Parathyroid adenoma (tissue), 2 donors: ENCODE measurements at regions not wholly inside any gene's neighbourhood (a gene's known extent, or its start where the extent isn't known, plus 50 kb on each side); places are given as distances from the start of the nearest gene placed in this dataset.

Experiments used
- H2AFZ ChIP-seq: fragments of 300-600 bp; sonication (generic); one replicate; pipeline ENCODE4 v1.7.0; 2017; ENCODE audit warnings: antibody characterized with exemption, mild to moderate bottlenecking
- H3K27ac ChIP-seq: fragments of 300-600 bp; sonication (generic); one replicate; pipeline ENCODE4 v1.7.0; 2017
- H3K27me3 ChIP-seq: fragments of 300-600 bp; sonication (generic); one replicate; pipeline ENCODE4 v1.7.0; 2017; ENCODE audit warnings: low read length; ENCODE audit not compliant: control insufficient read depth, insufficient read depth
- H3K36me3 ChIP-seq: fragments of 300-600 bp; sonication (generic); one replicate; pipeline ENCODE4 v1.7.0; 2017; ENCODE audit warnings: low read length; ENCODE audit not compliant: control insufficient read depth, insufficient read depth
- H3K4me1 ChIP-seq: fragments of 300-600 bp; sonication (generic); one replicate; pipeline ENCODE4 v1.7.0; 2017; ENCODE audit warnings: control low read depth
- H3K4me2 ChIP-seq: fragments of 300-600 bp; sonication (generic); one replicate; pipeline ENCODE4 v1.7.0; 2017; ENCODE audit warnings: low read length
- H3K4me3 ChIP-seq: fragments of 300-600 bp; sonication (generic); one replicate; pipeline ENCODE4 v1.7.0; 2017; ENCODE audit warnings: low read depth, low read length
- H3K79me2 ChIP-seq: fragments of 300-600 bp; sonication (generic); one replicate; pipeline ENCODE4 v1.7.0; 2017; ENCODE audit warnings: control low read depth
- H3K9ac ChIP-seq: fragments of 300-600 bp; sonication (generic); one replicate; pipeline ENCODE4 v1.7.0; 2017; ENCODE audit warnings: mild to moderate bottlenecking
- H3K9me3 ChIP-seq: fragments of 300-600 bp; sonication (generic); one replicate; pipeline ENCODE4 v1.7.0; 2017; ENCODE audit warnings: low read length; ENCODE audit not compliant: control insufficient read depth
- TF ChIP-seq, protein P1 (sequence below): fragments of 300-600 bp; sonication (generic); IDR thresholded peaks from one replicate; pipeline ENCODE4 v1.7.0; 2017; ENCODE audit warnings: antibody characterized with exemption, mild to moderate bottlenecking
- donor health status: primary hyperparathyroidism.

DNA sequence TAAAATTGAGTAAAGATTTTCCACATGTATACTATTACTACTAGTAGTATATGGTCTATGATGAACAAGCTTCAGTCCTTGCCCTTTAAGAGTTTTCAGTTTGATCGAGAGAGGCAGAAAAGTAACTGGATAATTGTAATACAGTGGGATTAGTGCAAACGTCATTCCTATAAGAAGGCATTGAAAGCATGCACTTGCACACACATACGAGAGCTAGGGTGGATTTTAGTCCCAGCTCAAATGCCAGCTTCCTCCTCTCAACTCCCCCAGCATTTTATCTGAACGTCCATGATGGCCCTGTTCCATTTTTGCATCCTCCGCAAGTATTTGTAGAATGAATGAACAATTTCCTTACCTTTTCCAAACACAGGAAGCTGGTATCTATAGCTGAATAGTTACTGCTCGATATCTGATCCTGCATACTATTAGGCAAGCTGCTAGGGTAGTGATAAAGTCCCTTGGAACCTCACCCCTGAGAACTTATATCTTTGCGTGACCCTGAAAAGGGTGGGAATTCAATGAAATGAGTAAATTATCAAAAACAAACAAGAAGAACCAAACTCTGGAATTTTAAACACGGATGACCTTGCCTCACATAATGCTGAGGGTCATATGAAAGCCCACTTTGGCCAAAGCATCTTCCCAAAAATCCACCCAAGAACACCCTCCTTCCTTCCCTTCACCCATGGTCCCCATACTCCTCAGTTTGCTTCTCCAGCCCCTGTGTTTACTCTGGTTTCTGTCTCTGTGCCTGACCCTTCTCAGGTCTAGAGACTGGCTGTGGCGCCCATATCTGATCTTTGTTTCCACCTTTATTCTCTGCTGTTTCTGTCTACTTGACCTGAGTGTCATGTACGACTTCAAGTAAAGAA lies 60.5 kb downstream of the TMEM100 start:
- Histone ChIP-seq H3K27me3 (no peaks in the 10 kb centered on the region), H3K4me2 (no peak overlapping the region), H2AFZ (no peak overlapping the region), H3K4me3 (no peak overlapping the region), H3K4me1 (no peaks in the 10 kb centered on the region), H3K9me3 (no peaks in the 10 kb centered on the region), H3K36me3 (no peaks in the 10 kb centered on the region), H3K79me2 (no peaks in the 10 kb centered on the region), H3K9ac (no peak overlapping the region), H3K27ac (no peak overlapping the region)
- TF ChIP-seq, protein P1, sequence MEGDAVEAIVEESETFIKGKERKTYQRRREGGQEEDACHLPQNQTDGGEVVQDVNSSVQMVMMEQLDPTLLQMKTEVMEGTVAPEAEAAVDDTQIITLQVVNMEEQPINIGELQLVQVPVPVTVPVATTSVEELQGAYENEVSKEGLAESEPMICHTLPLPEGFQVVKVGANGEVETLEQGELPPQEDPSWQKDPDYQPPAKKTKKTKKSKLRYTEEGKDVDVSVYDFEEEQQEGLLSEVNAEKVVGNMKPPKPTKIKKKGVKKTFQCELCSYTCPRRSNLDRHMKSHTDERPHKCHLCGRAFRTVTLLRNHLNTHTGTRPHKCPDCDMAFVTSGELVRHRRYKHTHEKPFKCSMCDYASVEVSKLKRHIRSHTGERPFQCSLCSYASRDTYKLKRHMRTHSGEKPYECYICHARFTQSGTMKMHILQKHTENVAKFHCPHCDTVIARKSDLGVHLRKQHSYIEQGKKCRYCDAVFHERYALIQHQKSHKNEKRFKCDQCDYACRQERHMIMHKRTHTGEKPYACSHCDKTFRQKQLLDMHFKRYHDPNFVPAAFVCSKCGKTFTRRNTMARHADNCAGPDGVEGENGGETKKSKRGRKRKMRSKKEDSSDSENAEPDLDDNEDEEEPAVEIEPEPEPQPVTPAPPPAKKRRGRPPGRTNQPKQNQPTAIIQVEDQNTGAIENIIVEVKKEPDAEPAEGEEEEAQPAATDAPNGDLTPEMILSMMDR = no peak

DNA sequence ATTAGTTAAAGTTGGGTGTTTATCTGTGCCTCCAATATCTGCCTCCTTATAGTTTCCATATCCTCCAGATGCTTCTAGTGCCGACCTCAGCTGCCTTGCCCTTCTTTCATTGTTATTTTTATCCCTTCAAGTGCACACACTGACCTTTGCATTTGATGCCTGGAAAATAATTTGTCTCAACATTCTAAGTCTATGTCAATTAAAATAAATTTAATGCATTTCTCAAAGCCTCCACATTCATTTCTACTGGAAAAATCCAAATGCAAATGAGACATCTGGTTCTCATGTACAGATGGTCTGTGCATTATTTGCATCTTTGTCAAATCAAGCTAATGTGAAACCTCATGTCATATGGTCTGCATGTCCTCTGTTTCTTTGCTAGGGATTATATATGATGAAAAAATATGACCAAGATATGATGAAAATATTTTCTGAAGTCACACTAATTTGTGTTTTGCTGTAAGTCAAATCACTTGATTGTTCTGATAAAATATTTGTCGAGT lies 61.4 kb downstream of the TMEM100 start:
- no peak overlapping the region for H2AFZ ChIP-seq
- no peak overlapping the region for H3K4me2 ChIP-seq
- H3K27ac ChIP-seq = no peak overlapping the region
- no peaks in the 10 kb centered on the region for H3K4me1 ChIP-seq
- TF ChIP-seq, protein P1 = no peak
- H3K79me2 ChIP-seq = no peaks in the 10 kb centered on the region
- no peaks in the 10 kb centered on the region for H3K27me3 ChIP-seq
- H3K9me3 ChIP-seq = no peaks in the 10 kb centered on the region
- no peak overlapping the region for H3K9ac ChIP-seq
- no peaks in the 10 kb centered on the region for H3K36me3 ChIP-seq
- H3K4me3 ChIP-seq = no peak overlapping the region

DNA sequence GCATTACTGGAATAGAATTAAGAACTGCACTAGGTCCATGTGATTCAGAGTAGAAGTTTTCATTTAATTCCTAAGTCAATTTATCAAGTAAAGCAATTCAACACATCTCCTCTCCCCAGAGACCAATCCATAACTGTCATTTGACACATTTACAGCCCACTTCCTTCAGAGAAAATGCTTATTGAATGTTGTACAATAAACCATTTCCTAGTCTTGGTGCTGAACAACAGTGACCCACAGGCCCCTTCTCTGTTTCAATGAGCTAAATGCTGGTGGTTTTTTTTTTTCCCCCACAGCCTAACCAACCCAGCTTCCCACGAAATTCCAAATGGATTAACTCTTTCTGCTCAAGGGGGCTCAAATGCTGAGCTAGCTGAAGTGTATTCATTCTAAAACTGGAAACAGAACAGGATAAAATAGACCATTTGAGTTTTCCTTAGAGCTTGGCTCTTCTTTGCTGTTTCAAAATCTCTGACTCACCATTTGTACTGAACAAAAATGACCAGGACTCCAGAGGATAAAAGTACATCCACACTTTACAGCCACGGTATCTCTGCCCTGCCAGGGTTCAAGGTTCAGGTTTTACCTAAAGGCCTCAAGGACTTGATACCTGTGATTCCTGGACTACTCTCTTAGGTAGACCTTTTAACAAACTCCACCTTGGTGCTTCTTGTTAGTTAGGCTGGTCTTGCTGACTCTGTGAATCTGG lies 62.3 kb downstream of the TMEM100 start:
- H3K9ac ChIP-seq = no peak overlapping the region
- H3K79me2 ChIP-seq = no peaks in the 10 kb centered on the region
- TF ChIP-seq, protein P1 = no peak
- H3K27ac ChIP-seq = no peak overlapping the region
- no peak overlapping the region for H3K4me3 ChIP-seq
- H3K36me3 ChIP-seq = no peaks in the 10 kb centered on the region
- no peaks in the 10 kb centered on the region for H3K4me1 ChIP-seq
- no peaks in the 10 kb centered on the region for H3K27me3 ChIP-seq
- H3K4me2 ChIP-seq = no peak overlapping the region
- no peak overlapping the region for H2AFZ ChIP-seq
- no peaks in the 10 kb centered on the region for H3K9me3 ChIP-seq

DNA sequence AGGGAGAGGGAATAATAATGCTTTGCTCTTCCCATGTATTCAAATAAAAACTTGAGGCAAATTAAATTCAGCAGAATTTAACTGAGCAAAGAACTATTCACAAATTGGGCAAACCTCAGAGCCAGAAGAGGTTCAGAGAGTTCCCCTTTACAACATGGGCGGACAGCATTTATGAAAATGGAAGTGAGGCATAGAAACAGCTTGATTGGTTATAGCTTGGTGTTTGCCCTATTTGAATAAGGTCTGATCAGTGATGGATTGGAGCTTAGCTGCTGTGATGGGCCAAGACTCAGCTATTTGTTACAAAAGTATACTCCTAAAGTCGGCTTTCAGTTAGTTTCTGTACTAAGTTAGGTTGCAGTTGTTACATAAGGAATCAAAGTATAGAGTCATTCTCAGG lies 63.0 kb downstream of the TMEM100 start:
- Histone ChIP-seq H3K79me2 (no peaks in the 10 kb centered on the region), H3K4me1 (no peaks in the 10 kb centered on the region), H3K27me3 (no peaks in the 10 kb centered on the region), H3K27ac (no peak overlapping the region), H3K36me3 (no peaks in the 10 kb centered on the region), H3K4me3 (no peak overlapping the region), H3K9ac (no peak overlapping the region), H3K9me3 (no peaks in the 10 kb centered on the region), H2AFZ (no peak overlapping the region), H3K4me2 (no peak overlapping the region)
- TF ChIP-seq, protein P1 = no peak
